Prostate gland (tissue), 2 donors: ENCODE measurements at regions not wholly inside any gene's neighbourhood (a gene's known extent, or its start where the extent isn't known, plus 50 kb on each side); places are given as distances from the start of the nearest gene placed in this dataset.

Experiments used
- POLR2A ChIP-seq: fragments of 450-650 bp; IDR thresholded peaks from one replicate; pipeline ENCODE4 v1.6.1; 2016; ENCODE audit warnings: antibody characterized with exemption, mild to moderate bottlenecking
- TF ChIP-seq, protein P1 (sequence below), 4 experiments: fragments of 200-600 bp in 2 of 4; fragments of 450-650 bp in 2 of 4; sonication (generic) in 2 of 4; IDR thresholded peaks; 1 replicate in 3 of 4; 2 replicates in 1 of 4; pipeline ENCODE4 v1.5.1; 2016 to 2019; ENCODE audit warnings: antibody characterized with exemption in 4 of 4, mild to moderate bottlenecking in 2 of 4, moderate library complexity in 2 of 4

DNA sequence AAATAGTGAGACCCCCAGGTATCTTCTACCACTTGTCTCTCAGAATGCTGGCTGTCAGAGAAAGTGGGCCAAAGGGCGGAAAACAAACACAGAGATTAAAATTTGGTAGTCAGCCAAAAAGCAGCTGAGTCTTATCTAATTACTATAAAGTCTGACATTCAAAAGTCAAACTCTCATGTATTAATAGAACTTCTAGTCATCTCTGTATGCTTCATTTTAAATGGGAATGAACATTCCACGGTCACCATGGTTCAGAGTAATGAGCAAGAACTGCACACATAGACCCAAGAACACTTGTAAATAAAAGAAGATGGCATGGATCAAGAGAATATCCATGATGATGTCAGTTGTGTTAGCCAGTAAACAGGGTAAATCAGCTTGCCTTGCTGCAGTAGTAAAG, 1267.0 kb upstream of the CHAC2 start:
- TF ChIP-seq, protein P1, sequence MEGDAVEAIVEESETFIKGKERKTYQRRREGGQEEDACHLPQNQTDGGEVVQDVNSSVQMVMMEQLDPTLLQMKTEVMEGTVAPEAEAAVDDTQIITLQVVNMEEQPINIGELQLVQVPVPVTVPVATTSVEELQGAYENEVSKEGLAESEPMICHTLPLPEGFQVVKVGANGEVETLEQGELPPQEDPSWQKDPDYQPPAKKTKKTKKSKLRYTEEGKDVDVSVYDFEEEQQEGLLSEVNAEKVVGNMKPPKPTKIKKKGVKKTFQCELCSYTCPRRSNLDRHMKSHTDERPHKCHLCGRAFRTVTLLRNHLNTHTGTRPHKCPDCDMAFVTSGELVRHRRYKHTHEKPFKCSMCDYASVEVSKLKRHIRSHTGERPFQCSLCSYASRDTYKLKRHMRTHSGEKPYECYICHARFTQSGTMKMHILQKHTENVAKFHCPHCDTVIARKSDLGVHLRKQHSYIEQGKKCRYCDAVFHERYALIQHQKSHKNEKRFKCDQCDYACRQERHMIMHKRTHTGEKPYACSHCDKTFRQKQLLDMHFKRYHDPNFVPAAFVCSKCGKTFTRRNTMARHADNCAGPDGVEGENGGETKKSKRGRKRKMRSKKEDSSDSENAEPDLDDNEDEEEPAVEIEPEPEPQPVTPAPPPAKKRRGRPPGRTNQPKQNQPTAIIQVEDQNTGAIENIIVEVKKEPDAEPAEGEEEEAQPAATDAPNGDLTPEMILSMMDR (IDR thresholded peaks at IDR 0.05): no peak
- no peak for TF ChIP-seq POLR2A
